LNCAP (cell line): ENCODE measurements at regions not wholly inside any gene's neighbourhood (a gene's known extent, or its start where the extent isn't known, plus 50 kb on each side); places are given as distances from the start of the nearest gene placed in this dataset.

Experiments used
- CTCF ChIP-seq: fragments of 450-650 bp; IDR thresholded peaks from 2 replicates; pipeline ENCODE4 v1.5.1; 2017; ENCODE audit warnings: mild to moderate bottlenecking

DNA sequence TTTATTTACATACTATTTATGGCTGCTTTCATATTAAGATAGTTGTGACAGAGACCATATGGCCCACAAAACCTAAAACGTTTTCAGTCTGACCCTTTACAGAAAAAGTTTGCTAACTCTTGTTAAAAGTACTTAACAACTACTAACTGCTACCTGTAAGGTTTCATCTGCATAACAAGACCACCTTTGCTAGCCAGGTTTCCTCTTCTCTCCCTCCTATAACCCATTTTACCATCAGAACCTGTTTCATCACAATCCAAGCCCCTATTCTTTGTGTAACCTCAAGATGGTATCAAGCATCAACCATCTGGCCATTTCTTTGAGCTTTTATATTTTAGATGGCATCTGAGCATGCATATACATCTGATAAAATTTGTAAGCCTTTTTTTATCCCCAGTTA, 305.4 kb downstream of the HHIPL2 start:
- TF ChIP-seq CTCF: no peak

GRCh38 chr1:222241410-222241809, 306.5 kb downstream of the HHIPL2 start:
- TF ChIP-seq CTCF: no peak

DNA sequence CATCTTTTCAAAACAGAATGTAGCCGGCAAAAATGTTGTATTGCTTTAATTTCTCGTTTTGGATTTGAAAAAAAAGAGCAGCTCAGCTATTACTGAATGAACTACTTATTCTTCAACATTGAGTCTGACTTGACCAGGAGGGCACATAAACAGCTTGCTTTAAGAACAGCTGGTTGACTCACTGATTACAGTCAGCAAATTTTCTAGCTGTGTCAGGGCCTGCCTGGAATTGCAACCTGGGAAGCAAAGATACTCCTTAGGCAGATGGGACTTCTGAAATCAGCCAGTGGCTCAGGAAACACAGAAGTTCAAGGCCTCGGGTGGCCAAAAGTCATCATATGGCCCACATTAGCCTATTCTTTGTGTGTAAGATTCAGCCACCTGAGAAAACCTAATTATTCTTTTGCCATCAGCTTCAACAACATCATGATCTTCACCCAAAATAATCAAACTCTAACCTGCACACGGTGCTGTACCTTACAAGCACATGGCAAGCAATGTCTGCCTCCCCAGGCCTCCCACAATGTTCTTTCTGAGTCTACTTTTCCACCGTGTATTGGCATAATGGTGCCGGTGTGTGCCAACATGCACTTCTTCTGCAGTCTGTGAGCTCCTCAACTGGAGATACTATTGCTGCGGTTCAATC, 307.2 kb downstream of the HHIPL2 start:
- TF ChIP-seq CTCF: no peak

DNA sequence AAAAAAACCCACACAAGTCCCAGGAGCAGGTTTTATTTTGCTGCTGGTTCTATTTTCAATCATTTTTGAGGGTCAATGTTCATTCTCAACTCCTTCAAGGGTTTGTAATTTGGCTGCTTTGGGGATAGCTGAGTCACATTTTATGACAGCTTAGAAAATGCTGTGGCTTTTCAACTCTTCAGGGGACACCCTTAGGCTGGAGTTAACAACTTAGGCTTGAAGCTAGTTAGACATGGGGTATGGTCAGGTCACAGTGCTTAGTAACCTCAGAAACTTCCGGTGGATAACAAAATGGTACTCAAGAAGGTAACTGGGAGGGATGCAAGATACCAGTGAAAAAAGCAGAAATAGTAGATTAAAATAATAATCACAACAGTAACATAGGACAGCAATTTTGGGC, 308.8 kb downstream of the HHIPL2 start:
- TF ChIP-seq CTCF: no peak

- TF ChIP-seq CTCF: no peak
These were observed 313.6 kb downstream of the HHIPL2 start for GRCh38 chr1:222234351-222234750.

DNA sequence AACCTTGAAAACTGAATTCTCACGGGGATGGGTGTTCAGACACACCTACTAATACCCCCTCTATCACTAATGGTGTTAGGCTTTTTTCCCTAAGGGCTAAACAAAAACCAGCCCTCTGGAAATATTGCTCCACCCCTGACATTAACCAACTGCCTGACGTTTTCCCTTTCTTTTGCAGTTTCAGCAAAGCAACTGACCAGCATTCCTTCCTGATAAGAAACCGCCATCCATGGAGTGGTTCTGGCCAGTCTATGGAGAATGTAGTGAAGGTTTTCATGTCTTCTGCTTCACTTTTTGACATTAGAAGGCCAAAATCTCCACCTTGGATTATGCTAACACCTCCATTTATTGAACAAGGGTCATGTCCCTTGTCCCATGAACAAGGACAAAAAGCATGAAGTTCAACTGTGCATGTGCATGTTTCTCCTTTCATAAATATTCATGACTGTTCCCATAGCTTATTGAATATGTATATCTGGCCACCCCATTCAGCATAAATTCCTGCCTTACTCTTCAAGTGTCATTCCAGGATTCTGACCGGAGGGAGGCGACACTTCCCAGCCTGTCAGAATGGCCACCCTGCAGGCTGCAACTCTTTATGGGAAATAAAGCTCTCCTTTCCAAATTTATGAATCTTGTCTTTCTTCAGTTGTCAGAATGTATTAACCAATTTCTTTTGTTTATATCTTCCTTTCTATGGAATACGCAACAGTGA, 314.3 kb downstream of the HHIPL2 start:
- TF ChIP-seq CTCF: peak; percentile 35; the same call in 1 of the 2 replicates

GRCh38 chr1:222232842-222233241, 315.1 kb downstream of the HHIPL2 start:
- TF ChIP-seq CTCF: no peak
